ENCODE measurements at regions not wholly inside any gene's neighbourhood (a gene's known extent, or its start where the extent isn't known, plus 50 kb on each side); places are given as distances from the start of the nearest gene placed in this dataset.

GRCh38 chr2:67570611-67571010 lies 173.5 kb downstream of the ETAA1 start:
- TF ChIP-seq CTCF (IDR thresholded peaks at IDR 0.05) (no peak), EP300 (IDR thresholded peaks at IDR 0.05) (no peak), POLR2AphosphoS5 (IDR thresholded peaks at IDR 0.05) (no peak), POLR2A (IDR thresholded peaks at IDR 0.05; ENCODE audit: low read depth) (no peak)
